Daoy (cell line): ENCODE measurements at regions not wholly inside any gene's neighbourhood (a gene's known extent, or its start where the extent isn't known, plus 50 kb on each side); places are given as distances from the start of the nearest gene placed in this dataset.
"Not testable (repeated sequence)": the region's sequence is repeated elsewhere in the genome, so short reads cannot be mapped to it uniquely, and the experiment has no call there.

ENCODE experiments used
- DNase-seq: peaks from one replicate; pipeline ENCODE4 v3.0.0-alpha.2; 2015; ENCODE audit warnings: low read depth

DNA sequence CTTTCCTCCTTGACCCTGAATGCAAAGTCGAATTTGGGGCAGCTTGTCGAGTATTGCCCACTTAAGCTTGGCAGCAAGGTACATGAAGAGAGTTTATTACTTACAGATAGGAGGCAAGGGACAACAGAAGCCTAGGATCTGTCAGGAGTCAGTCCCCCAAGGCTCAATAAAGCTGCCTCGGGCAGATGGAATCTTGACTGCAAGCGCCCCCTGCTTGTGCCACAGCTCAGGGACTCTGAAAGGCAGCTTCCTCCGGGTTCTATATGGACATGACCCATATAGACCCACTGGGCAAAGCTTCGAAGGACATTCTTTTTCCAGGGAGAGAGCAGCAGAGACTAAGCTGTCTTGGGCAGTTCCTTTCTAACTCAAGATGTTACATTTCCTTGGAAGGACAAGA is 971.5 kb downstream of the EFNA5 start:
- DNase-seq, result peak; percentile 28

DNA sequence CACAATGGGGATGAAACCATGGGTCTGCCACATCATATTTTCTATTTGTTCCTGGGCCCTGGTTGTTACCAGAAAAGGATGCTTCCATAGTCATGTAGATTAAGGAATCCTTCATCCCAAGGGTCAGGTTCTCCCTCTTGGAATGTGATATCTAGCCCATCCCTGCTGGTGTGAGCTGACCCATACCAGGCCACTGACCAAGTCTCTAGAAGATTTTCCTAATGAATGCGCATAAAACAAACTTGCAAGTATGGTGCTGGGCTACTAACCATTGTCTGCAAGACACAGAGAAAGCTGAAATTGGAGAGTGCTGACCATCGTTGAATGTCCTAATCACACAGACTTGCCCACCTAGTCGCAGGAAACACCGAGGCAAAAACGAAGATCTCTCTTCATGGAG is 972.6 kb downstream of the EFNA5 start:
- DNase-seq, result no peak

DNA sequence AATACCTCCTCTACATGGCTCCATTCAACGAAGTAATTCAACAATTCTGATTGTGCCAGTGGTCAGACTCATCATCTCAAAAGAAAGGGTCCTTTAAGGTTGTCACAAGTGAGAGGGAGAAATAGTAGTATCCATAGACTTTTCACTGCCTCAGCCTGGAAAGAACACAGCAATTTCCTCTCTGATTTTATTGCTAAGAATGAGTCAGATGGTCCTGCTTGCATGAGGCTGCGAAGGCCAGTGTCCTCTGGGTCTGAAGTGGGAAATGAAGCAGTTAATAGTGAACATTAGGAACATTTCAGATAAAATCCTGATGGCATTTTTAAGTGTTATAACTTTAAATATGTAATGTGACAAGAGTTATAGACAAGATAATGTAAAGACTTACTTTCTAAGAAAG is 979.0 kb downstream of the EFNA5 start:
- peak; percentile 7 for DNase-seq

DNA sequence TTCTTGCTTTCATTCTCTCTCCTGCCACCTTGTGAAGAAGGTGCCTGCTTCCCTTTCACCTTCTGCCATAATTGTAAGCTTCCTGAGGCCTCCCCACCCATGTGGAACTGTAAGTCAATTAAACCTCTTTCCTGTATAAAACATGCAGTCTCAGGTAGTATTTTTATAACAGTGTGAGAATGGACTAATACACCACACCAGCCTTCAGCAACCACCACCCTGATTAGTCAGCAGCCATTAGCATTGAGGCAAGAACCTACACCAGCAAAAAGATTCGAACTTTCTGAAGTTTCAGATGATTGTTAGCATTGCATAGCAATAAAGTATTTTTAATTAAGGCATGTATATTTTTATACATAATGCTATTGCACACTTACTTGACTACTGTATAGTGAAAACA is 980.2 kb downstream of the EFNA5 start:
- DNase-seq, result no peak

DNA sequence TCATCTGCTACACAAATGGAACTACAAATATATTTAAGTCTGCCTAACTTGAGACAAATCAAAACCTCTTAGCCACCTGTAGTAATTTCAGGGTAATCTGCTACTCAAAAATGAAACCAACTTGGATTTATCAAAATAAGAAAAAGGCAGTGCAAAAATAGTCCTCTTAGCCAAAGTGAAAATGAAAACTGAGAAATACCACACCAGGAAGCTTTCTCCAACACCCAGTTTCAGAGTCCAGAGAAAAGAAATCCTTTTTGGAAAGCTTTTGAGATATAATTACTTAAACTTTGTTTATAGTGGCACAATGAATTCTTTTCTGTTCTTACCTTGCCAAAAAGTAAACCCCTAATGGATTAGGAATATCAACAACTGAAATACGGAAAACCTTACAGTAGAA is 990.4 kb downstream of the EFNA5 start:
- no peak for DNase-seq

DNA sequence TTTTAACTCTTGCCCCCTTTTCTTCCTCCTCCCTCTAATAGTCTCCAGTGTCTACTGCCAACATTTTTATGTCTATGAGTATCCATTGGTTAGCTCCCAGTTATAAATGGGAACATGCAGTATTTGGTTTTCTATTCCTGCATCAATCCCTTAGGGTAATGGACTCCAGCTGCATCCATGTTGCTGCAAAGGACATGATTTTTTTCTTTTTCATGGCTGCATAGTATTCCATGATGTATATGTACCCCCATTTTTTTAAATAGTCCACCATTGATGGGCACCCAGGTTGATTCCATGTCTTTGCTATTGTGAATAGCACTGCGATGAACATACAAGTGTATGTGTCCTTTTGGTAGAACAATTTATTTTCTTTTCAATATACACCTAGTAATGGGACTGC is 993.7 kb downstream of the EFNA5 start:
- DNase-seq, result no peak

DNA sequence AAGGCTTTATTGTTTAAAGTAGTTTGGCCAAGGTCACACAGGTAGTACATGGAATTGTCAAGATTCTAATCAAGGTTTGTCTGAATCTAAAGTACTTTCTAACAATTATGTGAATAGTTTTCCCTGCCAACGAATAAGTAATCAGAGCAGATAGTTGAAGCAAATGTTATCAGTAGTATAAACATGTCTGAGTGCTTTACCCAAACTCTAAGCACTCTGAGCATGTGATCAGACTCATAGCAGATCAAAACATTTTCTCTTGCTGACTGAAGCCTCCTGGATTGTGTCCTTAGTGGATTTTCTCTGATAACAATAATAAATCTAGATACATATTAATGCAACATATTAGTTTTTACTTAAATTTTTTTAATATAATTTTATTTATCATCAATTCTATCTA is 995.0 kb downstream of the EFNA5 start:
- no peak for DNase-seq

DNA sequence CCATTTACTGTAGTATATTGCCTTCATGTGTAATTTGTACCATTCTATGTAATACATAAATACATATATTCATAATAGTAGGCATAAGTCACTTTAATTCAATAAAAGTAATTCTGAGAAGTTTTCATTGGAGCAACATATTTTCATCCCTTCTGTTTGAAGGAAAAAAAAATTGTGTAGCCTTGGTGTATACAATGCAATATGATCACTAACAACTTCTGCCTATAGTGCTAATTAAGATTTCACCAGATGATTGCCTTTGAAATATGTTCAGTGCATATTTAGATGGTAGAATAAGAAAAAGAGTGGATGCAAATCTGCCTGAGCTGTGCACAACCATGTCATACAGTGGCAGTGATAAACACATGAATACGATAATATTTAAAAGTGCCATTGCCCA is 996.8 kb downstream of the EFNA5 start:
- no peak for DNase-seq

DNA sequence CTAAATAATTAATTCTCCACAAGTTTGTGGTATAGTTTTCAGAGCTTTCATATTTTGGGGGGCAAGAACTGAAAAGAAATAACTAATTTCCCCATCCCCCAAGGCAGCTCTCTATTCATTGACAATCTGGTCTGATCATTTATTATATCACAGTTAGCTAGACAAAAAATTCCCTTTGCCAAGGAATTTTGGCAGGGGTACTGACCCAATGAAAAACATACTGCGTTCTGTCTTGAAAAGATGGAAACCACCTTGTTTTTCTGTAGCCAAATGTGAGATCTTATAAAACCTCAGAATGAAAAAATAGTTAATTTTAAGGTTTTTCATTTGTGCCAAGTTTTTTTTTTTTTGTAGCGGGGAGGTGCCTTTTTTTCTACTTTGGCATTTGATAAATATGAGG is 1008.9 kb downstream of the EFNA5 start:
- DNase-seq, result no peak

DNA sequence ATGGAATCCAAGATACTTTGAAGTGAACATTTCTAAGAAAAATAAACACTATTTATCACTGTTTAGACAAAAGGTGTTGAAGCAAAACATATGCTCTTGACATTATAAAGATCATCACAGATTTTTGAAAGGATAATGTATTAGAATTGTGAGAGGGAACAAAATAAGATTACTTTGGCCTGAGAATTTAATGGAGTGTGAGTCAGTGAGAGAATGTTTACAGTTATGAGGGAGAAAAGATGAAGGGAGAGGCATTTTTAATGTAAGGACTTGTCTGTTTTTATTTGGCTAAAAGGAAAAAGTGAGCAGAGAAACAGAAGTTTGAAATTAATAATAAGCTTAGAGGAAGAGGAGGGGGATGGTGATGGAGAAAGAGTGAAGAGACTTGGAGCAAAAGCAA is 1010.1 kb downstream of the EFNA5 start:
- no peak for DNase-seq

DNA sequence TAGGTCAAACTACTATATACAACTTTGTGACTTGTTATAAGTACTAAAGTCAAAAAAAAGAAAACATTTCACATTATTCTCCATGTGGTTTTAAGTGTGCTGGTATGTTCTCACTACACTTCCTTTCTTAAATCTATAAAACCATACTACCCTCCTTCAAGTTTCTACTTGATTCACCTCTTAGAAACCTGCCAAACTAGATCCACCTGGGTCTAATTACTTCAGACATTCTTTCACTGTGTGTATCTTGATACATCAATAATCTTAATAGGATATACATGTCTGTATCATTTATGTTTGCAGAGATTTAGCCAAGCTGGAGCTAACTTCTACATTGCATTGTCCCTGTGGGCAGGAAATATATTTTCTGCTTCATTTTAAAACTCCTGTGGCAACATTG is 1012.6 kb downstream of the EFNA5 start:
- DNase-seq, result no peak

DNA sequence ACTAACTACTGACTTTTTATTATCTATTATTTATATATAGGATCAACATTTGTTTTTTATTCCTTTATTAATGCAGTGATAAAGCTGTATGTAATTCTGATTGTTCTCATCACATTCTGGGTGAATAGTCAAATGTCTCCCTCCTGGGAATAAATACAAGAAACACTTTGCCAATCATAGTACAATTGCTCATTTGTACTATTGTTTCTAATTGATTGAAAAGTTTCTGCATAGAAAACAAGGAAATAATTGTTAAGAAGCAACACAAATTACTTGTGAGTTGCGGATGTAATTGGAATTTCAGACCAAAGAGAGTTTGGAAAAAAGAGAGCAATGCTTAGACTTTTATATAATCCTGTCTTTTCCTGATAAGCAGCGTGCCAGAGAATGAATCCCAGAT is 1013.9 kb downstream of the EFNA5 start:
- no peak for DNase-seq

DNA sequence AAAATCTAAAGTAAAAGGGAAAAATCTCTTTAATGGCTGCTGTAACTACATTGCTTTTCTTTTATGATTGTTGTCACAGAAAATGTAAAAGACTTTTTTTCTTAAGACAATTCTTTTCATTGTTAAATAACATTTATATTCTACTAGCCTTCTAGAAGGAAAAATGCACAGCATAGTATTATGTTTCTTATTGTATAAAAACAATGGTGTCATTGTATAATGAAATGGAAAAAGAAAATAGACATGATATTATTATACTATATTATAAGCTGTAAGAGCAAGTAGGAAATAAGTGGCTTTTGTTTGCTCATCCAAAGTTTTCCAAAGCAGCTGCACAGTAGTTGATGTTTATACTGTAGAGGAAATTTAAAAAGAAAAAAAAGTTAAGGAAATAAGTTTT is 1021.7 kb downstream of the EFNA5 start:
- DNase-seq, result no peak

DNA sequence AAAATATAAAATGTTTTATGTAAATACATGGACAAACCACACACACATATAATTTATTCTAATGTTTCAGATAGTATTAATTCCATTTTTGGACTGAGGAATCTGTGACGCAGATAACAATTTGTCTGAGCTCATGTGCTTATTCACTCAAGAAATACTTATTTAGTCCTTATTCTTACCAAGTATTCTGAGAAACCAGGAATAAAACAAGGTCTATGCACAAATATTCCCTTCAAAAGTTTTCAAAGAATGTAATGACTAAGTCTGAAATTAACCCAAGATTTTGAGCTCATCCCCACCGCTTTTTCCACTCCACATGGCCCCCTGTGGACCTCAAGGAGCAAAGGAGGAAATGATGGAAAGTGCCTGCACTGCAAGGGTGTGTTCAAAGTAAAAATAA is 1022.3 kb downstream of the EFNA5 start:
- DNase-seq, result no peak

DNA sequence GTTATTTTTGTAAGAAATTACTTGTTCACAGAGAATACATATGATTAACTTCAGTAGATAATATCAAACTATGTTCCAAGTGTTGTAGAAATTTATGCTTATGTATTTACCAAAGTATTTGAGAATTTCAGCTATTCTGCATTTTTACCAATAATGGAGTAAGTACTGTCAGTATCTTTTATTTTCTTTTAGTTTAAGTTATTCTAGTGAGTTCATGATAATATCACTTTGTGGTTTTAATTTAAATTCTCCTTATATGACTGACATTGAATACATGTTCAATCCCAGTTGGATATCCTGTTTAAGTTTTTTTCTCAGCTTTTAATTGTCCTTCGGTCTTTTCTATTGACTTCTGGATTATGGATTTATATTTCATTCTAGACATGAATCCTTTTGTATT is 1024.6 kb downstream of the EFNA5 start:
- no peak for DNase-seq

DNA sequence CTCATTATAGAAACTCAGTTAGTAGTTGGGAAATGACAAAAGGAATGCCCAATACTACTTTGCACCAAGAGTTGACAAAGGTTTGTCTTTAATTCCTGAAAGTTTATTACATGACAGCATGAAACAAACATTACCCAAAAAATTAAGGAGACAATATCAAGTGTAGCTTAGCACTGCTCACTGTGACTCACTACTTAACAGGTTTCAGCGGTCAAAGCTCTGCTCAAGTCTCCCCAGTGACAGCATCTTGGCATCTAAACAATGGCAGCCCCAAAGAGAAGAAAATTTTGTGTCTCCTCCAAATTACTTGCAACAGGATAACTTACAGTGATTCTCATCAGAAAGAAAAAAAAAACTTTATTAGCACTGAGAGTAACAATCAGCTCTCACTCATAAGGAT is 1030.2 kb downstream of the EFNA5 start:
- peak; percentile 5 for DNase-seq

DNA sequence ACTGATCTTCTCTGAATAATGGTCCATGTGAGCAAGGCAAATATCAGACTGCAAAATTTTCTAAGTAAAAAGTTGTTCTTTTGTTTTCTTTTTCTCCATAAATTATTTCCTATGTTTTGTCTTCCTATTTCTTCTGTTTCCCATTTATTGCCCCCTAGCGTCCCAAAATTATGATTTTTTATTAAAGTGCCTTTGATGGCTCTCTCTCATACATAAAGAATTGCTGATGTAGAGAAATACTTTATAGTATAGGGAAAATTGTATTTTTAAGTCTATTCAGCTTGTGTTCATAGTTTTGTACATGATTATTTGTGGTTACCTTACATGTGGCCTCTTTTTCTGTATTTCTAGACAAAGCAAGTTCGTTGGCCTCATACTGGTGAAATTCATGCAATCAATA is 1031.2 kb downstream of the EFNA5 start:
- no peak for DNase-seq

DNA sequence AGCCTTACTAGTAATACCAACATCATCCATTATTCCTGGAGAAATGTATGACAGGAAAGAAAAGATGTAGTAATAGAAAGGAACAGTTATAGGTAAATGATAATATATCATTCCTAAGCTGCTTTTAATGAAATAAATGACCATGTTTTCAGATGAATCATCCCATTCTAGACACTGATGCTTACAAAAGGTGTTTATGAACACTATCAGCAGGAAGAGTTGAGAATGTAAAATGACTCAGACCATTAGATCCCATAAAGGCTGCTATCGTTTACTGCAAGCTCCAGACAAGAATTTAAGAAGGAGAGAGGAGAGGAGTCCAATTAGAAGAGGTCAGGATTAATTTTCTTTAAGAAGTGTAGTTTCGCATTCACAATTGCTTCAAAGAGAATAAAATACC is 1033.5 kb downstream of the EFNA5 start:
- no peak for DNase-seq

DNA sequence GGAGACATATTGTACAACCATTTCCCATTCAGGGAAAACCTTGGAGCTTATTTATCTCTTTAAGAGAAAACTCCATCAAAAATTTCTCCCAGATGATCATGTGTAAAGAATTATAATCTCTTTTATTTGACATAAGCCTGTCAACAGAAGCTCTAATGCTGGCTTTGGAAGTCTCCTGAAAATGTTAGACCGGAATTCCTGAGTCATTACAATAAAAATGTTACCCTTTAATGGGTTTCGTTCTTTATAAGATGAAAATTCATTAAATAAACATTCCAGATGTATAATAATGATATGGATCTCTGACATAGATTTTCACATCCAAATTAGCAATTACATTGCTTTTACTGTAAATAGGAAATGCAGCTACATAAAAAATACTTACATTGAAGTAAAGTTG is 1036.4 kb downstream of the EFNA5 start:
- no peak for DNase-seq

DNA sequence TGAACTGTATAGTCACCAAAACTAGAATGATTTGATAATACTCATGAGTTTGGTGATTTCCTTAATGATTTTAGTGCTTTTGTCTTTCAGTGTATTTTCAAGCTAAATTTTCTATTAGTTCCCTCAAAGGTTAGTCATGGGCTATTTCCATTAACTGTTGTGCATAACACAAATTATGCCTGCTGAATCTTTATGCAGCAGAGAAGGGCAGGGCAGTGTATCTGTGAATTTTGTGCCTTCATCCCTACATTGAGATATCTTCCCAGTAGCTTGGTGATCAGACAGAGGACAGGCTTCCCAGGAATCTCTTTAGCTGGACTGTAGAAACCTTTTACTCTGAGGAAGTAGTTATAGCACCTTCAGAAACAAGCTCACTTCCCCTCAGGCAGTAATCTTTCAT is 1036.9 kb downstream of the EFNA5 start:
- DNase-seq, result no peak

DNA sequence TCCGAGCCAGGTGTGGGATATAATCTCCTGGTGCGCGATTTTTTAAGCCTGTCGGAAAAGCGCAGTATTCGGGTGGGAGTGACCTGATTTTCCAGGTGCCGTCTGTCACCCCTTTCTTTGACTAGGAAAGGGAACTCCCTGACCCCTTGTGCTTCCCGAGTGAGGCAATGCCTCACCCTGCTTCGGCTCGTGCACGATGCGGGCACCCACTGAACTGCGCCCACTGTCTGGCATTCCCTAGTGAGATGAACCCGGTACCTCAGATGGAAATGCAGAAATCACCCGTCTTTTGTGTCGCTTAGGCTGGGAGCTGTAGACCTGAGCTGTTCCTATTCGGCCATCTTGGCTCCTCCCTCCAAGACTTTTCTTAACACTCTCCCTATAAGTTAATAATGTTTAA is 1042.3 kb downstream of the EFNA5 start:
- not testable (repeated sequence) for DNase-seq

DNA sequence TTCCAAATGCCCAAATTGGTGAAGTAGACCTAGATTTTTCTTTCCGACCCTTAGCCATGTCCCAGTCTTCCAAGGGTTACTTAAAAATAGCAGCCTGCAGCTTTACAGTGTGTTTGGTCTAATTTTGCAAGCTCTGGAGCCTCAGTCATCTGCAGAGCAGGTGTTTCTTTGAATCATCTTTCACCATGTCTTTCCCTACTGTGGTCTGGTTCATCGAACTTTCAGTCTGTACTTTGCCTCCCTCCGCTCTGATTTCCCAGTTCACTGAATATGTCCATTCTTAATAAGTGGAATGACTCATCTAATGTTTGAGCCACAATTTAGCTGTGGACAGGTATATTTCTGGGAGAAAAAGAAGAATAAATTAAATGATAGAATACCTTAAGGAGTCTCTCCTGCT is 1060.7 kb downstream of the EFNA5 start:
- DNase-seq, result no peak

DNA sequence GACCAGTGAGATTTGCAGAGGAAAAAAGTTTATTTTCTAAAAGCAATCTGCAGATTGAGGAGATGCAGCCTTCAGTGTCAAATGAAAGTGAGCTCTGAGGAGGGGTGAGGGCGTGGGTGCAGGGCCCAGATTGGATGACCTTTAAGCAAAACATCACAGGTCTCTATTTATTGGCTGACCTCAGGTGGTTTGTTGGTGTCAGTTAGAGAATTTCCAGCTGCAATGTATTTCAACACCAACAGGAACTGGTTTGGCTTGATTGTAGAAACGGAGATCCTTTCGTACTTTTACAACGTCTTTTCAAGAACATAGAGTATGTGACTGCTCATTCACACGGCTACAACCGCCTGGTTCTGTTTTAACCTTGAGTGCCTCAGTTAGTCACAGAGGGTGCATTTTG is 1069.1 kb downstream of the EFNA5 start:
- DNase-seq, result no peak

DNA sequence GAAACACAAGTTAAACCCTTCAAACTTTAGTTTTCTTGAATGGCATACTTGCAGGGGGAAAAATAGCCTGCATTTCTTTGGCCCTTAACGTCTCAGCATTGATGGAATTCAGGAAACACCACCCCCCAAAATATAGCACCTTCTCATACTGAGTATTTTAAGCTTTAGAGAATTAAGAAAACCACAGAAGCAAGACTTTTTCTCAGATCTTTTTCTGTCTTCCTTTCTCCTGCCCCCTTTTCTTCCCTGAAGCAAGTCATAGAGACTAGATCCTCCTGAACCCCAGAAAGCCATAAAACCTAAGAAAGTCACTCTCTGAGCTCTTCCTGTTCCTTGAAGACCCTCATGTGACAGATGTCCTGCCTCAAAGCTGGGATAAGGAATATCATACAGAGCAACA is 1069.9 kb downstream of the EFNA5 start:
- DNase-seq, result no peak

DNA sequence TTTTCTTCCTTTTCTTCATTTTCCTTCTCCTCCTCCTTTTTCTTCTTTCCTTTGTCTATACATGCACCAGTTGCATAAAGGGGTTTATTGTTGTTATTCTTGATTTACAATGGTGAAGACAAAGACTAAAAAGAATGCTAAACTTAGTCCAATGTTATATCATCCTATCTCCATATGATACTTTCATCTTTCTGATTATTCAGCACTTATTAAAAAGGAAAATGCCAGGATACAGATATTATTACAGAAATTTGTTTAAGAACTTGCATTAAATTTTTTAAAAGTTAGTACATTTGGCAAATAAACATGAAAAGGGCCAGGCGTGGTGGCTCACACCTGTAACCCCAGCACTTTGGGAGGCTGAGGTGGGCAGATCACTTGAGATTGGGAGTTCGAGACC is 1074.9 kb downstream of the EFNA5 start:
- DNase-seq, result no peak
